ENCODE measurements at regions not wholly inside any gene's neighbourhood (a gene's known extent, or its start where the extent isn't known, plus 50 kb on each side); places are given as distances from the start of the nearest gene placed in this dataset.

DNA sequence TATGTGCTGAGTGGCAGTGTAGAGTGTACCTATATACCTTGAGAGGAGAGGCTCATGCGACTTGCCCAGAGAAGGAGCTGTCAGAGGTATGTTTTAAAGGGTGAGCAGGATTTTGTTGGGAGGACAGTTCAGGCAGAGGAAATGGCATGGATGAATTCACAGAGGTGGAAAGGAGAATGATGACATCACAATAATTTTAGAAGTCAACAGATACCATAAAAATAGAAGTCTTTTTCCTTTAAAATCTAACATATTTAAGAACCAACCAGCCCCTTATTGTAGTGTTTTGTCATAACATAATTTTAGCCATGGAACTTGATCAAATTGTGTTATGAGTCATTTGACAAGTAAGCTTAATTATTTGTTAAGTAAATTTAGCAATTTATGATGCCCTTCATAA is 538.1 kb upstream of the GYPC start:
- no peak for ATAC-seq
- DNase-seq (ENCODE audit: low spot score), result no peak
- Histone ChIP-seq H3K27me3 (ENCODE audit: control insufficient read depth in 1 of 2, insufficient read depth in 2 of 2, low read length in 2 of 2) (no peaks in the 10 kb centered on the region; a peak in 1 of 5 replicates), H3K4me1 (ENCODE audit: insufficient read depth, low read length) (no peaks in the 10 kb centered on the region), H3K4me2 (ENCODE audit: low read depth, low read length) (no peak overlapping the region), H3K9me3 (ENCODE audit: low read length) (peaks cover 71% of the 10 kb centered on the region), H3K9ac (ENCODE audit: insufficient read depth, low read depth, low read length) (no peak overlapping the region), H3K36me3 (replicated peaks in 1 of 2; ENCODE audit: control insufficient read depth in 1 of 2, insufficient read depth in 2 of 2, low read length in 2 of 2) (no peaks in the 10 kb centered on the region), H2AFZ (ENCODE audit: low read length) (no peak overlapping the region), H4K20me1 (ENCODE audit: insufficient read depth, low read length) (no peaks in the 10 kb centered on the region), H3K79me2 (ENCODE audit: insufficient read depth, low read length) (no peaks in the 10 kb centered on the region), H3K27ac (ENCODE audit: extremely low read length, insufficient read depth, low read length) (no peak overlapping the region), H3K4me3 (replicated peaks in 1 of 3; ENCODE audit: insufficient read depth in 1 of 3, low read depth in 2 of 3, low read length in 3 of 3) (no peak overlapping the region)
- in situ Hi-C loops (cut with HindIII; ENCODE audit: extremely low pct_ligation_motif_present, low pct_unique_long_range_greater_than_20kb) (no loop called here), intact Hi-C loops (cut with micrococcal nuclease; ENCODE audit: unreplicated experiment) (no loop called here)
- no peak for TF ChIP-seq HNRNPLL (IDR thresholded peaks at IDR 0.05; ENCODE audit: low read depth, low read length, poor library complexity, severe bottlenecking)
- TF ChIP-seq ATF7 (IDR thresholded peaks at IDR 0.05), result peak; percentile 76
- TF ChIP-seq ATF7 (CRISPR knock-in tag; IDR thresholded peaks at IDR 0.05), result no peak
- TF ChIP-seq CREB1 (IDR thresholded peaks at IDR 0.05), result peak; percentile 78
- TF ChIP-seq CREB1 (CRISPR knock-in tag; IDR thresholded peaks at IDR 0.05), result no peak
- no peak for TF ChIP-seq ZNF782 (CRISPR knock-in tag; IDR thresholded peaks at IDR 0.05; ENCODE audit: borderline replicate concordance)
- no TSS peak for BruUV-seq (replicated peaks)
- WGBS (ENCODE audit: low lambda C conversion rate), result 90% methylated on average over 1 of the region's 1 CpG
- FAIRE-seq, result no peak
- POLR2A ChIA-PET, result no interaction called here
- CTCF ChIA-PET (ENCODE audit: low intra/inter-chr PET ratio, low total read pairs), result no interaction called here

DNA sequence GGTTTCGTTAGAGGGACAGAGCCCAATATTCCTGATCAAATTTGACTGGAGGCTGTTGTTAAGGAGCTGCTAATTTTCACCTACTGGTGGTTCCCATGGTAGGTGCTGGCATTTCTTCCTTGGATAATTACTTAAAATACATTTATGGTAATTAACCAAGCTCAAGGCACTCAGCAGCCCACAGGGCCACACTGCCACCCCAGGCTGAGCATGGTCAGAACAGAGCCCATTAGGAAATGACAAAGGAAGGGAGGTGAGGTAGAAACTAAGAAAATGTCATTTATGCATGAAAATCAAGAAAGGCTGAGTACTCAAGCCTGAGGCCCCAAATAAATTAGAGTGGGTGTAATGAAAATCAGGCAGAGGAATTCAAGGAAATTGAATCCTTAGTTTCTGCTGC is 510.2 kb upstream of the GYPC start:
- H3K4me3 ChIP-seq (replicated peaks in 1 of 3; ENCODE audit: insufficient read depth in 1 of 3, low read depth in 2 of 3, low read length in 3 of 3), result no peak overlapping the region
- no peak overlapping the region for H2AFZ ChIP-seq (ENCODE audit: low read length)
- 0% methylated on average over 1 of the region's 1 CpG for WGBS (ENCODE audit: low lambda C conversion rate)
- H3K36me3 ChIP-seq (replicated peaks in 1 of 2; ENCODE audit: control insufficient read depth in 1 of 2, insufficient read depth in 2 of 2, low read length in 2 of 2), result no peaks in the 10 kb centered on the region
- H3K9me3 ChIP-seq (ENCODE audit: low read length), result peaks cover 70% of the 10 kb centered on the region
- no TSS peak for BruUV-seq (replicated peaks)
- H4K20me1 ChIP-seq (ENCODE audit: insufficient read depth, low read length), result no peaks in the 10 kb centered on the region
- H3K4me1 ChIP-seq (ENCODE audit: insufficient read depth, low read length), result no peaks in the 10 kb centered on the region
- no peak overlapping the region for H3K27ac ChIP-seq (ENCODE audit: extremely low read length, insufficient read depth, low read length)
- ATAC-seq, result no peak
- H3K27me3 ChIP-seq (ENCODE audit: control insufficient read depth in 1 of 2, insufficient read depth in 2 of 2, low read length in 2 of 2), result no peaks in the 10 kb centered on the region
- ChIA-PET POLR2A (no interaction called here), CTCF (ENCODE audit: low intra/inter-chr PET ratio, low total read pairs) (no interaction called here)
- no peaks in the 10 kb centered on the region for H3K79me2 ChIP-seq (ENCODE audit: insufficient read depth, low read length)
- no peak overlapping the region for H3K9ac ChIP-seq (ENCODE audit: insufficient read depth, low read depth, low read length)
- TF ChIP-seq PCBP1 (IDR thresholded peaks at IDR 0.05; ENCODE audit: borderline replicate concordance, low read depth, low read length) (no peak), ZNF713 (CRISPR knock-in tag; IDR thresholded peaks at IDR 0.05) (no peak)
- TF ChIP-seq, protein P1, sequence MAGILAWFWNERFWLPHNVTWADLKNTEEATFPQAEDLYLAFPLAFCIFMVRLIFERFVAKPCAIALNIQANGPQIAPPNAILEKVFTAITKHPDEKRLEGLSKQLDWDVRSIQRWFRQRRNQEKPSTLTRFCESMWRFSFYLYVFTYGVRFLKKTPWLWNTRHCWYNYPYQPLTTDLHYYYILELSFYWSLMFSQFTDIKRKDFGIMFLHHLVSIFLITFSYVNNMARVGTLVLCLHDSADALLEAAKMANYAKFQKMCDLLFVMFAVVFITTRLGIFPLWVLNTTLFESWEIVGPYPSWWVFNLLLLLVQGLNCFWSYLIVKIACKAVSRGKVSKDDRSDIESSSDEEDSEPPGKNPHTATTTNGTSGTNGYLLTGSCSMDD (CRISPR knock-in tag; IDR thresholded peaks at IDR 0.05), result no peak
- TF ChIP-seq, protein P2, sequence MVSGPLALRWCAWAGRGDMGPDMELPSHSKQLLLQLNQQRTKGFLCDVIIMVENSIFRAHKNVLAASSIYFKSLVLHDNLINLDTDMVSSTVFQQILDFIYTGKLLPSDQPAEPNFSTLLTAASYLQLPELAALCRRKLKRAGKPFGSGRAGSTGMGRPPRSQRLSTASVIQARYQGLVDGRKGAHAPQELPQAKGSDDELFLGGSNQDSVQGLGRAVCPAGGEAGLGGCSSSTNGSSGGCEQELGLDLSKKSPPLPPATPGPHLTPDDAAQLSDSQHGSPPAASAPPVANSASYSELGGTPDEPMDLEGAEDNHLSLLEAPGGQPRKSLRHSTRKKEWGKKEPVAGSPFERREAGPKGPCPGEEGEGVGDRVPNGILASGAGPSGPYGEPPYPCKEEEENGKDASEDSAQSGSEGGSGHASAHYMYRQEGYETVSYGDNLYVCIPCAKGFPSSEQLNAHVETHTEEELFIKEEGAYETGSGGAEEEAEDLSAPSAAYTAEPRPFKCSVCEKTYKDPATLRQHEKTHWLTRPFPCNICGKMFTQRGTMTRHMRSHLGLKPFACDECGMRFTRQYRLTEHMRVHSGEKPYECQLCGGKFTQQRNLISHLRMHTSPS (CRISPR knock-in tag; IDR thresholded peaks at IDR 0.05; ENCODE audit: low read depth), result no peak
- TF ChIP-seq, protein P3, sequence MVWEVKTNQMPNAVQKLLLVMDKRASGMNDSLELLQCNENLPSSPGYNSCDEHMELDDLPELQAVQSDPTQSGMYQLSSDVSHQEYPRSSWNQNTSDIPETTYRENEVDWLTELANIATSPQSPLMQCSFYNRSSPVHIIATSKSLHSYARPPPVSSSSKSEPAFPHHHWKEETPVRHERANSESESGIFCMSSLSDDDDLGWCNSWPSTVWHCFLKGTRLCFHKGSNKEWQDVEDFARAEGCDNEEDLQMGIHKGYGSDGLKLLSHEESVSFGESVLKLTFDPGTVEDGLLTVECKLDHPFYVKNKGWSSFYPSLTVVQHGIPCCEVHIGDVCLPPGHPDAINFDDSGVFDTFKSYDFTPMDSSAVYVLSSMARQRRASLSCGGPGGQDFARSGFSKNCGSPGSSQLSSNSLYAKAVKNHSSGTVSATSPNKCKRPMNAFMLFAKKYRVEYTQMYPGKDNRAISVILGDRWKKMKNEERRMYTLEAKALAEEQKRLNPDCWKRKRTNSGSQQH (CRISPR knock-in tag; IDR thresholded peaks at IDR 0.05; ENCODE audit: low read depth), result no peak
- TF ChIP-seq, protein P4, sequence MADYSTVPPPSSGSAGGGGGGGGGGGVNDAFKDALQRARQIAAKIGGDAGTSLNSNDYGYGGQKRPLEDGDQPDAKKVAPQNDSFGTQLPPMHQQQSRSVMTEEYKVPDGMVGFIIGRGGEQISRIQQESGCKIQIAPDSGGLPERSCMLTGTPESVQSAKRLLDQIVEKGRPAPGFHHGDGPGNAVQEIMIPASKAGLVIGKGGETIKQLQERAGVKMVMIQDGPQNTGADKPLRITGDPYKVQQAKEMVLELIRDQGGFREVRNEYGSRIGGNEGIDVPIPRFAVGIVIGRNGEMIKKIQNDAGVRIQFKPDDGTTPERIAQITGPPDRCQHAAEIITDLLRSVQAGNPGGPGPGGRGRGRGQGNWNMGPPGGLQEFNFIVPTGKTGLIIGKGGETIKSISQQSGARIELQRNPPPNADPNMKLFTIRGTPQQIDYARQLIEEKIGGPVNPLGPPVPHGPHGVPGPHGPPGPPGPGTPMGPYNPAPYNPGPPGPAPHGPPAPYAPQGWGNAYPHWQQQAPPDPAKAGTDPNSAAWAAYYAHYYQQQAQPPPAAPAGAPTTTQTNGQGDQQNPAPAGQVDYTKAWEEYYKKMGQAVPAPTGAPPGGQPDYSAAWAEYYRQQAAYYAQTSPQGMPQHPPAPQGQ (CRISPR knock-in tag; IDR thresholded peaks at IDR 0.05; ENCODE audit: borderline replicate concordance), result no peak
- in situ Hi-C loops (cut with HindIII; ENCODE audit: extremely low pct_ligation_motif_present, low pct_unique_long_range_greater_than_20kb), result no loop called here
- intact Hi-C loops (cut with micrococcal nuclease; ENCODE audit: unreplicated experiment), result no loop called here
- no peak for FAIRE-seq
- no peak overlapping the region for H3K4me2 ChIP-seq (ENCODE audit: low read depth, low read length)
- no peak for DNase-seq (ENCODE audit: low spot score)

Data from HepG2 (cell line).